Vagina (tissue), 2 donors: ENCODE measurements at regions not wholly inside any gene's neighbourhood (a gene's known extent, or its start where the extent isn't known, plus 50 kb on each side); places are given as distances from the start of the nearest gene placed in this dataset.

ENCODE experiments used
- DNase-seq, 2 donors: peaks; one replicate each; pipeline ENCODE4 v3.0.0-alpha.2; 2017; ENCODE audit errors: extremely low spot score in 2 of 2
- H3K27ac ChIP-seq: fragments of 200-600 bp; sonication (generic); one replicate; pipeline ENCODE4 v1.5.1; 2019
- H3K27me3 ChIP-seq: fragments of 200-600 bp; sonication (generic); one replicate; pipeline ENCODE4 v1.5.1; 2019
- H3K36me3 ChIP-seq, 2 donors: fragments of 200-600 bp; sonication (generic); one replicate each; pipeline ENCODE4 v1.5.1; 2017 to 2019
- H3K4me1 ChIP-seq: fragments of 200-600 bp; sonication (generic); one replicate; pipeline ENCODE4 v1.5.1; 2019
- H3K4me3 ChIP-seq, 2 donors: fragments of 200-600 bp; sonication (generic); 1 replicate in 1 of 2; 2 replicates in 1 of 2; pipeline ENCODE4 v1.5.1; 2016 to 2019
- H3K9me3 ChIP-seq: fragments of 200-600 bp; sonication (generic); one replicate; pipeline ENCODE4 v1.5.1; 2019
- POLR2A ChIP-seq, 2 donors: fragments of 450-650 bp; IDR thresholded peaks; one replicate each; pipeline ENCODE4 v1.6.1; 2017; ENCODE audit warnings: antibody characterized with exemption in 2 of 2, mild to moderate bottlenecking in 2 of 2, moderate library complexity in 2 of 2
- POLR2AphosphoS5 ChIP-seq, 2 donors: sonication (generic); formaldehyde crosslinking; IDR thresholded peaks; one replicate each; pipeline ENCODE4 v1.9.0; 2017; ENCODE audit warnings: antibody characterized with exemption in 2 of 2, mild to moderate bottlenecking in 2 of 2, low read depth in 1 of 2; ENCODE audit not compliant: insufficient read depth in 1 of 2
- intact Hi-C: fragments of 100-400 bp; cut with DNase I; formaldehyde crosslinking; loops from one replicate; pipeline ENCODE4 v1.15.1; 2023
- TF ChIP-seq, protein P1 (sequence below), 3 experiments: fragments of 450-650 bp in 2 of 3; fragments of 200-600 bp in 1 of 3; sonication (generic) in 1 of 3; IDR thresholded peaks; one replicate each; pipeline ENCODE4 v1.5.1; 2017 to 2019; ENCODE audit warnings: antibody characterized with exemption in 3 of 3, mild to moderate bottlenecking in 2 of 3, moderate library complexity in 2 of 3

DNA sequence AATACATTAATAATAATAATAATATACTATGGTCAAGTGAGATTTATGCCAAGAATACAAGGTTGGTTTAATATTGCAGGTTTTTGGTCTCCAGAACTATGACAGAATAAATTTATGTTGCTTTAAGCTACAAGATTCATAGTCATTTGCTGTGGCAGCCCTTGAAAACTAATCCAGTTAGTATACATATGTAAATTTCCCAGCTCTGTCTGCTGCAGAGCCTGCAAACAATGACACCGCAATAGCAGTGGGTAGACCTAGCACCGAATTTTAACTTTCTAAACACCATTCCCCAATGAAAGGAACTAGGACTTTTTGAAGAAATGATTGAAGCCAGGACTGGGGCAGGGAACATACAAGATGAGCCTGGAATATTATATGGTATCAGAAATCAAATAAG lies 647.7 kb upstream of the NRSN1 start:
- Histone ChIP-seq H3K9me3 (no peaks in the 10 kb centered on the region), H3K27me3 (no peaks in the 10 kb centered on the region), H3K27ac (no peak overlapping the region), H3K4me3 (no peak overlapping the region), H3K4me1 (no peaks in the 10 kb centered on the region), H3K36me3 (no peaks in the 10 kb centered on the region)
- DNase-seq: no peak
- no peak for TF ChIP-seq POLR2A (IDR thresholded peaks at IDR 0.05)
- TF ChIP-seq, protein P1, sequence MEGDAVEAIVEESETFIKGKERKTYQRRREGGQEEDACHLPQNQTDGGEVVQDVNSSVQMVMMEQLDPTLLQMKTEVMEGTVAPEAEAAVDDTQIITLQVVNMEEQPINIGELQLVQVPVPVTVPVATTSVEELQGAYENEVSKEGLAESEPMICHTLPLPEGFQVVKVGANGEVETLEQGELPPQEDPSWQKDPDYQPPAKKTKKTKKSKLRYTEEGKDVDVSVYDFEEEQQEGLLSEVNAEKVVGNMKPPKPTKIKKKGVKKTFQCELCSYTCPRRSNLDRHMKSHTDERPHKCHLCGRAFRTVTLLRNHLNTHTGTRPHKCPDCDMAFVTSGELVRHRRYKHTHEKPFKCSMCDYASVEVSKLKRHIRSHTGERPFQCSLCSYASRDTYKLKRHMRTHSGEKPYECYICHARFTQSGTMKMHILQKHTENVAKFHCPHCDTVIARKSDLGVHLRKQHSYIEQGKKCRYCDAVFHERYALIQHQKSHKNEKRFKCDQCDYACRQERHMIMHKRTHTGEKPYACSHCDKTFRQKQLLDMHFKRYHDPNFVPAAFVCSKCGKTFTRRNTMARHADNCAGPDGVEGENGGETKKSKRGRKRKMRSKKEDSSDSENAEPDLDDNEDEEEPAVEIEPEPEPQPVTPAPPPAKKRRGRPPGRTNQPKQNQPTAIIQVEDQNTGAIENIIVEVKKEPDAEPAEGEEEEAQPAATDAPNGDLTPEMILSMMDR (IDR thresholded peaks at IDR 0.05): no peak
- intact Hi-C loops: no loop called here

DNA sequence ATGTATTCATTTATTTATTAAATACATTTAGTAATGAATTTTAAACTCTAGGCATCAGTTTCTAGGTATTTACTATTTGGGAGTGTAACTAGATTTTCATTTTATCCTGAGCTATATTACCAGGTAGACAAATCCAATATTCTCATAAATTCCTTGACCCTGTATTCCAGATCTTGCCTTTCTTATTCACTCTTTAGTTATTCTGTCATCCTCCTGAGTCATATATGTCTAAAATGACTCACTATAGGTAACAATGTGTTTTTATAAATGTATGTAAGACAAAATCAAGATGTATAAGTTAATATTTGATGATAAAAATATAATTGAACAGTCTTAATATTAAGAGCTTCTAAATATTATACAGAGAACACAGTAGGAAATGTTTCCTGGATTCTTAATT lies 642.1 kb upstream of the NRSN1 start:
- no peaks in the 10 kb centered on the region for H3K4me1 ChIP-seq
- no peaks in the 10 kb centered on the region for H3K9me3 ChIP-seq
- DNase-seq: no peak
- no peak overlapping the region for H3K4me3 ChIP-seq
- intact Hi-C loops: no loop called here
- no peaks in the 10 kb centered on the region for H3K27me3 ChIP-seq
- H3K27ac ChIP-seq: no peak overlapping the region
- TF ChIP-seq, protein P1 (IDR thresholded peaks at IDR 0.05): no peak
- no peak for TF ChIP-seq POLR2AphosphoS5 (IDR thresholded peaks at IDR 0.05; ENCODE audit: insufficient read depth in 1 of 2, low read depth in 1 of 2)
- TF ChIP-seq POLR2A (IDR thresholded peaks at IDR 0.05): no peak
- no peaks in the 10 kb centered on the region for H3K36me3 ChIP-seq

DNA sequence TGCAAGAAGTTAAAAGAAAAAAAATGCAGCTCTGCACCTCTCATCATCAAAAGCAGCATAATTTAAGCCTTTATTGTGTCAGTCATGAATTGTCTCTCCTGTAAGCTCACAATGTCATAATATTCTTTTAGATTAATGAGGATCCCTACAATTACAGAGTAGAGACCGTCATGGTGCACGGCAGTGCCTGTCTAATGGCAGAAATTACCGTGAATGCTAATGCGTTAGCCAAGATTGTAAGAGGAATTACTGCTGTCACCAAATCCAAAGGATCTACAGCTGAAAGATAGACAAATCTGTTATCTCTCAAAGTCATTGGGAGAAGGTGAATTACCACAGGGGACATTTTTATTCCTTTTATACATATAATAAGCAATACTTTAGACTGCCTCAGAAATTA lies 631.6 kb upstream of the NRSN1 start:
- TF ChIP-seq POLR2AphosphoS5 (IDR thresholded peaks at IDR 0.05; ENCODE audit: insufficient read depth in 1 of 2, low read depth in 1 of 2): no peak
- H3K27ac ChIP-seq: no peak overlapping the region
- H3K36me3 ChIP-seq: no peaks in the 10 kb centered on the region
- DNase-seq: no peak
- H3K27me3 ChIP-seq: no peaks in the 10 kb centered on the region
- no peak overlapping the region for H3K4me3 ChIP-seq
- intact Hi-C loops: no loop called here
- H3K9me3 ChIP-seq: no peaks in the 10 kb centered on the region
- H3K4me1 ChIP-seq: no peaks in the 10 kb centered on the region

DNA sequence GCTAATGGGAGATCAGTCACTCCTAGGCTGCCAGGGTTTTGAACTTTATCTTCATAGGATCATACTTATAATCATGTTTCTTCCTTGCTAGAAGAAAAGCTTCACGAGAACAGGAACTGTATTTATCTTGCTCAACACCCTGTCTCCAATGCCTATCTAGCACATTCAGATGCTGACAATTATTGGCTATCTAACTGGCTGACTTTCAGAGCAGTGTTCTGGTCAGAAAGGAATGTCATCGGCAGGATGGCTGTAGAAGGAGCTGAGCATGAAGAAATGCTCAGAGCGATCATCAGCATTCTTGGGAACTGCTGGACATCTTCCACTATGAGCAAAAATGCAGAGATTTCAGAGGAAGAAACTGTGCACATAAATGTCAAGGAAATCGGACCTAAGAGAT lies 628.0 kb upstream of the NRSN1 start:
- Histone ChIP-seq H3K9me3 (no peaks in the 10 kb centered on the region), H3K36me3 (no peaks in the 10 kb centered on the region), H3K27me3 (no peaks in the 10 kb centered on the region), H3K4me3 (no peak overlapping the region), H3K4me1 (no peaks in the 10 kb centered on the region), H3K27ac (no peak overlapping the region)
- no peak for TF ChIP-seq POLR2AphosphoS5 (IDR thresholded peaks at IDR 0.05; ENCODE audit: insufficient read depth in 1 of 2, low read depth in 1 of 2)
- TF ChIP-seq POLR2A (IDR thresholded peaks at IDR 0.05): no peak
- TF ChIP-seq, protein P1 (IDR thresholded peaks at IDR 0.05): no peak
- intact Hi-C loops: no loop called here
- DNase-seq: no peak

DNA sequence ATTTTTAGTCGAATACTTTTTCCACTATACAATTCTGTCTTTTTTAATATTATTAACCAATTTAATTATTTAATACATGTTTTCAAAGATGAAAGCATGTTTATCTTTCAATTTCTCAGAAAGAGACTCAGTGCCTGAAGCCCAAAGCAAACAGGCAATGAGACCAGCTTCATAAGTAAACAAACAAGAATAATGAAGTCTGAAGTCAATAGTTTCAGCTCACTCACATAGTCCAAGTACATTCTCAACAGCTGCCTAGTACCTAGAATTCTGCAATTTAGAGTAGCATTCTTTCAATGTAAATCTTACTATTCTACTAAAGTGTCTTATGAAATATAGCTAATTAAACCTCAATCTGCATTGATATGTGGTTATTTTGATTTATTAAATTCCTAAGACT lies 626.5 kb upstream of the NRSN1 start:
- Histone ChIP-seq H3K4me1 (no peaks in the 10 kb centered on the region), H3K9me3 (no peaks in the 10 kb centered on the region), H3K27ac (no peak overlapping the region), H3K27me3 (no peaks in the 10 kb centered on the region), H3K4me3 (no peak overlapping the region), H3K36me3 (no peaks in the 10 kb centered on the region)
- no peak for DNase-seq
- intact Hi-C loops: no loop called here
- TF ChIP-seq POLR2AphosphoS5 (IDR thresholded peaks at IDR 0.05; ENCODE audit: insufficient read depth in 1 of 2, low read depth in 1 of 2) (no peak), POLR2A (IDR thresholded peaks at IDR 0.05) (no peak)
- TF ChIP-seq, protein P1 (IDR thresholded peaks at IDR 0.05): no peak

DNA sequence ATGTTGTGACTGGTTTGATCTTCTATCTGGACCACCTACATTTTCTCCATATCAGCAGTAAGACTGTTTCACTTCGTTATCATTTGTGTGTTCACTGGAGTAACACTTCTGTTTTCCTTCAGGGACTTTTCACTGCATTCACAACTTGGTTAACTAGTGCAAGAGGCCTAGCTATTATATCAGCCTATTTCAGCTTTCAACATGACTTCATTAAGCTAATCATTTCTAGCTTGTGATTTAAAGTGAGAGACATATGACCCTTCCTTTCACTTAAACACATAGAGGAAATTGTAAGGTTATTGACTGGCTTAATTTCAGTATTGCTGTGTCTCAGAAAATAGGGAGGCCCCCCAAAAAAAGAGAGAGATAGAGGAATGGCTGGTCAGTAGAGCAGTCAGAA lies 622.8 kb upstream of the NRSN1 start:
- TF ChIP-seq POLR2A (IDR thresholded peaks at IDR 0.05) (no peak), POLR2AphosphoS5 (IDR thresholded peaks at IDR 0.05; ENCODE audit: insufficient read depth in 1 of 2, low read depth in 1 of 2) (no peak)
- TF ChIP-seq, protein P1 (IDR thresholded peaks at IDR 0.05): no peak
- no peak overlapping the region for H3K27ac ChIP-seq

More for the DNA sequence above, 622.8 kb upstream of the NRSN1 start:
- Histone ChIP-seq H3K36me3 (no peaks in the 10 kb centered on the region), H3K4me1 (no peaks in the 10 kb centered on the region), H3K4me3 (no peak overlapping the region), H3K9me3 (no peaks in the 10 kb centered on the region), H3K27me3 (no peaks in the 10 kb centered on the region)
- intact Hi-C loops: no loop called here
- no peak for DNase-seq
